ENCODE measurements at regions not wholly inside any gene's neighbourhood (a gene's known extent, or its start where the extent isn't known, plus 50 kb on each side); places are given as distances from the start of the nearest gene placed in this dataset.

DNA sequence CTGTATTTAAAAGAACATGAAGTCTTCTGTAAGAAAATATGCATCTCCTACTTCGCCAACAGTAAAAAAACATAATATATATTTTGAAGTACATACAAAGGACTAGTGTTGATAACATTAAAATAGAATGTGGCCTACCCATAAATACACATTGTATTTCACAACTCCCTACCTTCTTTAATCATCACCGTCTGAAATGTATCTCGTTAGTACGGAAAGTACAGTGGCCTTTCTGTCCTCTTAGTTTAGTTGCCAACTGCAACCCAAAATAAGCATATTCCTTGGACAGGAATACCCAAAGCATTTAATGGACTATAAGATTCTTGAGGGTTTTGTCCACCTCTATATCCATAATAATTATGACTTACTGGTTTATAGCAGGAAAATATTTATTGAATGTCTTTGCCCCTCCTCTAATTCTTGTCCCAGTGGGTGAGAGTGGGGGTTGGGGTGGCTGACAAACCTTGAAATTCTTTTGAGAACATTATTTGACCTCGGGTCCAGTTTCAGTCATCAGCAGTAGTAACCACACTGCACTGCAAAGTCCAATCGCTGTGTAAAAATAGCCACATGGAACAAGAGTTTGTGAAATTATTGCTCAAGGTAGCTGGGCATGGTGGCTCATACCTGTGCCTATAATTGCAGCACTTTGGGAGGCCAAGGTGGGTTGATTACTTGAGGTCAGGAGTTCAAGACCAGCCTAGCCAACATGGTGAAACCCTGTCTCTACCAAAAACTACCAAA lies 474.5 kb downstream of the KLHL13 start:
- Mint-ChIP-seq H3K27me3 (no peaks in the 10 kb centered on the region), H3K4me1 (ENCODE audit: low read depth) (no peaks in the 10 kb centered on the region), H3K27ac (no peak overlapping the region), H3K4me3 (no peak overlapping the region), H3K9me3 (peaks cover 2% of the 10 kb centered on the region), H3K36me3 (ENCODE audit: low read depth) (no peaks in the 10 kb centered on the region)
- Histone ChIP-seq H3K27me3 (ENCODE audit: control insufficient read depth in 1 of 2, insufficient read depth in 2 of 2, low read length in 2 of 2) (no peaks in the 10 kb centered on the region), H3K4me3 (ENCODE audit: low read length) (no peak overlapping the region), H3K36me3 (ENCODE audit: insufficient read depth, low read length) (no peaks in the 10 kb centered on the region), H3K9me3 (ENCODE audit: control insufficient read depth in 1 of 2, insufficient read depth in 1 of 2, low read length in 2 of 2) (no peaks in the 10 kb centered on the region), H3K27ac (ENCODE audit: low read depth in 1 of 2, low read length in 2 of 2) (no peak overlapping the region), H3K4me1 (ENCODE audit: insufficient read depth, low read length) (no peaks in the 10 kb centered on the region)
- ChIA-PET CTCF (no interaction called here), POLR2A (no interaction called here)
- ATAC-seq (ENCODE audit: poor library complexity) (no peak), DNase-seq (no peak)
- intact Hi-C loops (cut with DNase I, micrococcal nuclease): no loop called here
- TF ChIP-seq, protein P1, sequence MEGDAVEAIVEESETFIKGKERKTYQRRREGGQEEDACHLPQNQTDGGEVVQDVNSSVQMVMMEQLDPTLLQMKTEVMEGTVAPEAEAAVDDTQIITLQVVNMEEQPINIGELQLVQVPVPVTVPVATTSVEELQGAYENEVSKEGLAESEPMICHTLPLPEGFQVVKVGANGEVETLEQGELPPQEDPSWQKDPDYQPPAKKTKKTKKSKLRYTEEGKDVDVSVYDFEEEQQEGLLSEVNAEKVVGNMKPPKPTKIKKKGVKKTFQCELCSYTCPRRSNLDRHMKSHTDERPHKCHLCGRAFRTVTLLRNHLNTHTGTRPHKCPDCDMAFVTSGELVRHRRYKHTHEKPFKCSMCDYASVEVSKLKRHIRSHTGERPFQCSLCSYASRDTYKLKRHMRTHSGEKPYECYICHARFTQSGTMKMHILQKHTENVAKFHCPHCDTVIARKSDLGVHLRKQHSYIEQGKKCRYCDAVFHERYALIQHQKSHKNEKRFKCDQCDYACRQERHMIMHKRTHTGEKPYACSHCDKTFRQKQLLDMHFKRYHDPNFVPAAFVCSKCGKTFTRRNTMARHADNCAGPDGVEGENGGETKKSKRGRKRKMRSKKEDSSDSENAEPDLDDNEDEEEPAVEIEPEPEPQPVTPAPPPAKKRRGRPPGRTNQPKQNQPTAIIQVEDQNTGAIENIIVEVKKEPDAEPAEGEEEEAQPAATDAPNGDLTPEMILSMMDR (IDR thresholded peaks at IDR 0.05): no peak

DNA sequence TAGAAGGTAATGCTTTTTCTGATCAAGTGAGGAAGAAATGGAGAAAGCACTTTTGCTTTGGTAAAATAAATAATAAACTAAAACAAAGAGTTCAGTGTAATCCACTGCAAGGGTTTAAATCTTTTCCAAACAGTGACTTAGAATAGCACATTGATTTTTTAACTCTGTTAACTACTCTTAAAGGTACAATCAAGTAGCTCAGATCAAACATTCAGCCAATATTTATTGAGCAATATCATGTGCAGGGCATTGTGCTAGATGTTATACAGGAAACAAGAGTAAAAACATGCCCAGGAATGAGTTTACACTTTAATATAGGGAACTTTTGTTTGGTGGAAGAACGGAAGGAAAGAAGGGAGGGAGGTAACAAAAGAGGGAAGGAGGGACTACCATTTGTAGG lies 479.8 kb downstream of the KLHL13 start:
- POLR2A ChIA-PET: no interaction called here
- no peaks in the 10 kb centered on the region for H3K4me1 Mint-ChIP-seq (ENCODE audit: low read depth)

DNA sequence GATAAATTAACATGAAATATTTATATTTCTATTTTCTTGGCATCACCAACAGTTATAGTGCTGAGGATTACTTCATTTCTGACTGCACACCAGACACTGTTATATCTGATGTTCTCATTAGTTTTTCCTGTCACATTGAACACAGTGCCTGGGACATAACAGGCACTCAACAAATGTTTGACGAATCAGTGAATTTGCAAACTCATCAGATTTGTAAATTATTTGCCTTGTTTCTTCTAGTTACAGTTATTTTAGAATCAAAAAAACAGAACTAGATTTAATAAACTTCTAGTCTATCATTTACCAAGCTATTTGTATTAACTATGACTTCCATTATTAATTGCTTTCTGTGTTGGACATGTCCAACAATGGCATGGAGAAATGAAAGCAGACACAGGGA lies 483.3 kb downstream of the KLHL13 start:
- Mint-ChIP-seq H3K27ac (no peak overlapping the region), H3K36me3 (ENCODE audit: low read depth) (no peaks in the 10 kb centered on the region), H3K9me3 (peaks cover 2% of the 10 kb centered on the region), H3K4me1 (ENCODE audit: low read depth) (no peaks in the 10 kb centered on the region), H3K27me3 (no peaks in the 10 kb centered on the region), H3K4me3 (no peak overlapping the region)
- Histone ChIP-seq H3K9me3 (ENCODE audit: control insufficient read depth in 1 of 2, insufficient read depth in 1 of 2, low read length in 2 of 2) (no peaks in the 10 kb centered on the region), H3K27ac (ENCODE audit: low read depth in 1 of 2, low read length in 2 of 2) (no peak overlapping the region), H3K27me3 (ENCODE audit: control insufficient read depth in 1 of 2, insufficient read depth in 2 of 2, low read length in 2 of 2) (no peaks in the 10 kb centered on the region), H3K4me3 (ENCODE audit: low read length) (no peak overlapping the region), H3K36me3 (ENCODE audit: insufficient read depth, low read length) (no peaks in the 10 kb centered on the region), H3K4me1 (ENCODE audit: insufficient read depth, low read length) (no peaks in the 10 kb centered on the region)
- TF ChIP-seq, protein P1 (IDR thresholded peaks at IDR 0.05): no peak
- ChIA-PET CTCF (no interaction called here), POLR2A (no interaction called here)
- no peak for DNase-seq
- intact Hi-C loops (cut with DNase I, micrococcal nuclease): no loop called here
- no peak for ATAC-seq (ENCODE audit: poor library complexity)

More for the DNA sequence above, 479.8 kb downstream of the KLHL13 start:
- no peak overlapping the region for H3K4me3 Mint-ChIP-seq
- Histone ChIP-seq H3K9me3 (ENCODE audit: control insufficient read depth in 1 of 2, insufficient read depth in 1 of 2, low read length in 2 of 2) (no peaks in the 10 kb centered on the region), H3K4me3 (ENCODE audit: low read length) (no peak overlapping the region), H3K4me1 (ENCODE audit: insufficient read depth, low read length) (no peaks in the 10 kb centered on the region), H3K27me3 (ENCODE audit: control insufficient read depth in 1 of 2, insufficient read depth in 2 of 2, low read length in 2 of 2) (no peaks in the 10 kb centered on the region), H3K36me3 (ENCODE audit: insufficient read depth, low read length) (no peaks in the 10 kb centered on the region), H3K27ac (ENCODE audit: low read depth in 1 of 2, low read length in 2 of 2) (no peak overlapping the region)
- DNase-seq: no peak
- H3K36me3 Mint-ChIP-seq (ENCODE audit: low read depth): no peaks in the 10 kb centered on the region
- CTCF ChIA-PET: no interaction called here
- no peak overlapping the region for H3K27ac Mint-ChIP-seq
- TF ChIP-seq, protein P1 (IDR thresholded peaks at IDR 0.05): no peak
- intact Hi-C loops (cut with DNase I, micrococcal nuclease): no loop called here
- H3K9me3 Mint-ChIP-seq: peaks cover 2% of the 10 kb centered on the region
- no peaks in the 10 kb centered on the region for H3K27me3 Mint-ChIP-seq
- no peak for ATAC-seq (ENCODE audit: poor library complexity)

All from CD4-positive, alpha-beta T cell (primary cell).